HG03045 (cell line): ENCODE measurements at regions not wholly inside any gene's neighbourhood (a gene's known extent, or its start where the extent isn't known, plus 50 kb on each side); places are given as distances from the start of the nearest gene placed in this dataset.

Source experiments
- ATAC-seq: cut with Tn5 transposase; IDR thresholded peaks from one replicate; pipeline ENCODE4 v1.9.1; 2021; ENCODE audit warnings: mild to moderate bottlenecking, moderate library complexity; ENCODE audit not compliant: unreplicated experiment

GRCh38 chr10:36636879-36637278, 488.5 kb upstream of the ANKRD30A start:
- no peak for ATAC-seq

GRCh38 chr10:36636285-36636839, 489.0 kb upstream of the ANKRD30A start:
- ATAC-seq = no peak

GRCh38 chr10:36634916-36635315, 490.5 kb upstream of the ANKRD30A start:
- no peak for ATAC-seq

- no peak for ATAC-seq
Observed at GRCh38 chr10:36630267-36630666, 495.1 kb upstream of the ANKRD30A start.

GRCh38 chr10:36629476-36629875, 495.9 kb upstream of the ANKRD30A start:
- no peak for ATAC-seq

GRCh38 chr10:36624551-36625100, 500.8 kb upstream of the ANKRD30A start:
- no peak for ATAC-seq

GRCh38 chr10:36621346-36621745, 504.1 kb upstream of the ANKRD30A start:
- ATAC-seq = no peak

GRCh38 chr10:36612436-36612835, 513.0 kb upstream of the ANKRD30A start:
- ATAC-seq = no peak

- no peak for ATAC-seq
Observed at GRCh38 chr10:36608866-36609265, 516.5 kb upstream of the ANKRD30A start.

GRCh38 chr10:36608251-36608650, 517.1 kb upstream of the ANKRD30A start:
- no peak for ATAC-seq

GRCh38 chr10:36606234-36606839, 519.1 kb upstream of the ANKRD30A start:
- ATAC-seq = no peak

GRCh38 chr10:36604316-36604715, 521.1 kb upstream of the ANKRD30A start:
- no peak for ATAC-seq

GRCh38 chr10:36603688-36604087, 521.7 kb upstream of the ANKRD30A start:
- no peak for ATAC-seq

GRCh38 chr10:36602374-36602773, 523.0 kb upstream of the ANKRD30A start:
- no peak for ATAC-seq

GRCh38 chr10:36597756-36598320, 527.6 kb upstream of the ANKRD30A start:
- no peak for ATAC-seq

- no peak for ATAC-seq
Observed at GRCh38 chr10:36592964-36593363, 532.4 kb upstream of the ANKRD30A start.

GRCh38 chr10:36591436-36591835, 534.0 kb upstream of the ANKRD30A start:
- ATAC-seq = no peak

- ATAC-seq = no peak
Observed at GRCh38 chr10:36583690-36584089, 541.7 kb upstream of the ANKRD30A start.

- no peak for ATAC-seq
Observed at GRCh38 chr10:36581237-36581636, 544.2 kb upstream of the ANKRD30A start.

GRCh38 chr10:36578306-36578705, 547.1 kb upstream of the ANKRD30A start:
- ATAC-seq = no peak

- ATAC-seq = no peak
Observed at GRCh38 chr10:36577126-36577525, 548.3 kb upstream of the ANKRD30A start.

GRCh38 chr10:36574207-36574606, 551.2 kb upstream of the ANKRD30A start:
- no peak for ATAC-seq
